RPMI7951 (cell line): ENCODE measurements at regions not wholly inside any gene's neighbourhood (a gene's known extent, or its start where the extent isn't known, plus 50 kb on each side); places are given as distances from the start of the nearest gene placed in this dataset.
A peak's percentile ranks its signal among the peaks of the same experiment; 100 is the strongest.

ENCODE experiments used
- DNase-seq: peaks from one replicate; pipeline ENCODE4 v3.0.0-alpha.2; 2012; ENCODE audit warnings: low read depth

DNA sequence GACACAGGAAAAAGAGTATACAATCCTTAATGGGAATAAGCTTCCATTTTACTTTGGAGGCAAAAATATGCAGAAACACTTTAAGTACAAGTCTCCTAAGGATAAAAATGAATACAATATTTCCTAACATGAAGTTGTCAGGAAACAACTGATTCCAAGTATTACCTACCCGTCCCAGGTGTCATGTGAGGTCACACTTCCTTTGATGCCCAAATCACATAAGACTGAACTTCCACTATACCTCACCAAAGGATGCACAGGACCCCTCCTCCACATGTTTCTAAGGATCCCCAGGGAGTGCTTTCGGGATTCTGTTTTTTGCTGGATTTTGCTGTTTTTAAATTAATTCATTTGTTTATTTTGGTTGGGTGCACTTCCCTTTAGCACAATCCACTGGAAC is 438.5 kb upstream of the TCF4 start:
- DNase-seq: no peak

DNA sequence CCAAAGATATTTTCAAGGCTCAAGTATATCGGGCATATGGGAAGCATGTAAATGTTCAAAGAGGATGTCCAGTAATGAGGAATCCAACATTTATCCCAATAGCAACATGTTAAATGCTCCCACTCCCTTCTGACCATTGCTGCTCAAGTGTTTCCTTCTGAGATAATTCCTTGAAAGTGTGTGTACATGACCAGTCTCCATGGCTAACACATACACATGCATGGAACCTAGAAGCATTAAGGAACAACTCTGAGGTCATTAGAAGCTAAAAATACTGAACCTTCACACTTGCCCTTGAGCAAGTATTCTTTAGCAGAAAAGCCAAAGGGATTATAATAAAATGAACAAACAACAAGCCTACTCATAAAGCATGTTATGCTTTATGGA is 433.8 kb upstream of the TCF4 start:
- DNase-seq: no peak

DNA sequence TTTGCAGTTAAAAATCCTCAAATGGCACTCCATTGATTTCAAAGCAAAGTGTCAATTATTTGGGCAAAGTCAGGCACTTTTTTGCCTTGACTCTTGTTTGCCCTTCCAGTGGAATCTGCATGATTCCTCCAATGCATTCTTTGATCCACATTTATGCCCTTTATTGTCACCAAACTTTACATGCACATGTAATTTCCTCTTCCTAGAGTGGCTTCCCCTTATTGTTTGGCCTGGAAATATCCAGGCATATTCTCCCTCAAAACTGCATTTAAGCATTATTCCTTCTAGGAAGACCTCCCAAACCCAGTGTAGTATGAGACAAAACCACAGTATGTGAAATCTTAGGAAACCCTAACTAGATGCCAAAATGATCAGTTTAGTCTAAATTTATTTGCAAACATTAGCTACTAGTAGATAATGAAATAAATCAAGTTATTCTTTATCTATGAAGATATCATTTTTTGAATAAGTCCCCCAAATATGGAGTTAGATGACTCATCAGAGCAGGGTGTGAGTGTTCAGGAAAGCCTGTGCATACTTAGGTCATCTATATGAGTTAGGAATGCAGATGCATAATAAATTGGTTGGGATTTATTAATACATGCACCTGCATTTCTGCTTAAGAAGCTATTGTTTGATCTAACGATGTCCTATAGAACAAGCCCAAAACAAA is 433.3 kb upstream of the TCF4 start:
- no peak for DNase-seq

DNA sequence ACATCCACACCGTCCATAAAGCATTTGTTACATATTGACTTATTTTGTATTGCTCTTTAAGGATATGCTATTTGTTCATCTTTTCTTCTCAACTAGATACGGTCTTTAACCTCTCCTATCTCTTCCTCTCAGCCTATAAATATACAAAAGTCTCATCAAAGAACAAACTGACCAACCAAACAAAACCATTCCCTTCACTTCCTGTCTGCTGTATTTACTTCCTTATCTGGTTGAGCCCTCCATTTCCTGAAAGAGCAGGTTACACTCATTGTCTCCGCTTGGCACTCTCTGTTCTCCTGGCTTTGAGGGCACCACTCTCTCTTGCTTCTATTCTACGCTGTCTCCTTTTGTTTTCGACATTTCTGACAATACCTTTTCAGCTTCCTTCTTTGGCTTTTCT is 431.9 kb upstream of the TCF4 start:
- DNase-seq: no peak

DNA sequence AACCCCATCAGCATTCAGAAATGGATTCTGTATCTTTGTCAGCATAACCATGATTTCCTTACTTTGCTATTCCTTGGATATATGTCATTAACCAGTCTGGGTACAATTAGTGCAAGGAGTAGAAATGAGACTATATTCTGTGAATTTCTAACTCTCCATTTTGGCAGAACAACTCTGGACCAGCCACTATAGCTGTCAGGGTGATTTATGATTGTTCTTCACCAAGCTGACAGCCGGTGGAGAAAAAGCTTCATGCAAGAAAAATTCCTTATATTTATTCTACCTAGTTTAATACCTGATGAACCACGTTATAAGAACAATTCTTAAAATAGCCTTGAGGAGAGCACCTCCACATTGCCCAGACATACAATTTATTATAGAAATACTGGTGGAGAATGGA is 431.2 kb upstream of the TCF4 start:
- no peak for DNase-seq

DNA sequence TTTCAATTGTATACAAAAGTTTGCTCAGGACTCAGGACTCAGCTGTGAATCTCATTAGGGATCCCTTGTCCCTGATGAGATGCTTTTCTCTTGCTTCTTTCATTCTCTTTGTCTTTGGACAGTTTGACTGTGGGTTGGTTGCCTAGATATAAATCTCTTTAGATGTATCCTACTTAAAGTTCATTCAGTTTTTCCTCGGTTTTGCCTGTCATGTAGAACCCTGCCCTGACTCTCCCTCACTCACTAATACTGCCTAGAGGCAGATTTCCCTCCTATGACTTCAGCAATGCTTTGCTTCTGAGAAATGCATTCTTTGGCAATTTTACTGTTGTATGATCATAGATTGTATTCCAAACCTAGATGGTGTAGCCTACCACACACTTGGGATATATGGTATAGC is 421.4 kb upstream of the TCF4 start:
- peak; percentile 35 for DNase-seq

DNA sequence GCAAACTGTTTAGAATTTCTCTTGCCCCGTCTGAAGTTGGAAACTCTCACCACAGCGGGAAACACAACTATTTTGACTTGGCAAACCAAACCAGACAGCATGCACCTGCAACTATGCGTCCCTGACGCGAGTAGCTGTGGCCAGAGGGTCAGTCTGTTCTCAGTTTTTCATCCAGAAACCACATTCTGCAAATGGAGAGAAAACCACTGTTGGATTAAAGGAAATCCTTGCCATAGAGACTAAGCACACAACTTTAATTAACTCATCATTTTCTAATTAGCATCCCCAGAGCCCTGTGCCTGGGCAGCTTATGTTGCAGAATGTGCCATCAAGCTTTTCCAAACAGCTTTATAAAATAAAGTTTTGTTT is 415.7 kb upstream of the TCF4 start:
- DNase-seq: no peak

DNA sequence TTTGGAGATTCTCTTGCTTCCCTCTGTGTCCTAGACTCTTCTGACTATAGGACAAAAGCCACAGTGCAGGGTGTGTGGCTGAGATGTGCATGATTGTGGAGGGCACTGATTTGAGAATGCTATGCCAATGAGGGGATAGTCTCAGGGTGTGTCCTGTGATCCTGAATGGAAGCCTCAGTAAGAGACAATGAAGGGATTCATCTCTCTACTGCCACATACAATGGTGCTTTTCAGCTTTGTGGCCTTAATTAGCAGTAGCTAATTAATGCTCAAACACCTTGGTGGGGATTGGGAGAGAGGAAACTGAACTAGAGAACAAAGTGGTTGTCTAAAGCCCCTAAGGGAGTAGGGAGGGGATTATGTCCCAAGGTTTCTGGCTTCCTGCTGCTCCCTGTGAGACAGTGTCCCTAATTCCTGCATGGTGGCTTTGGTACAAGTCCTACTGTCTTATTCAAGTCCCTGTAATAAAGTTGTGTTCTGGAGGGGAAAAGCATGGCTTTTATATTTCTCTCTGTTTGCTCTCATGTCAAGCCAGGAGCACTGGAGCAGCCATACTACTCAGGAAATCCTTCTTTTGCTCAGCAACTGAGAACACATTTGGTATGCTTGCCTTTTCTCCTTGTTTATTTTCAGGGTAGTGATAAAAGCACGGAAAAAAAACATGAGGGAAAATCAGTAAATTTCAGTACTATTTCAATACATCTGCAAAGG is 415.2 kb upstream of the TCF4 start:
- DNase-seq: no peak

DNA sequence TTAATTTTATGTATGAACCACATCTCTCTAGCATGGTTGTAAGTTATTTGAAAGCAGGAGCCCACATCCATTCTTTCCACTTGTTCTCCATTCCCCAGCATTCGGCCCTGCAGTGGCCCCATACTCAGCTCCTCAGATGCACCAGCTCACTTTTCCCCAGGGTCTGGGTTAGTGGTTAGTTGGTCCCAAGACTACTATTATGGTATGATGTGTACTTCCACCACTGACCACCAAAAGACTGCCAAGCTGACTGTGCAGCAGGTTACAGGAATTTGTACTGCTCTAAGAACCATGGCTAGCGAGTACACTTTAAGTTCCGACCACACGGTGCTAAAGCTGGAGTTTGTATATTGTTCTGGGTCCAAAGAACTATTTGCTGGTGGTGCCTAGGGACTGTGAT is 413.6 kb upstream of the TCF4 start:
- peak; percentile 36 for DNase-seq

DNA sequence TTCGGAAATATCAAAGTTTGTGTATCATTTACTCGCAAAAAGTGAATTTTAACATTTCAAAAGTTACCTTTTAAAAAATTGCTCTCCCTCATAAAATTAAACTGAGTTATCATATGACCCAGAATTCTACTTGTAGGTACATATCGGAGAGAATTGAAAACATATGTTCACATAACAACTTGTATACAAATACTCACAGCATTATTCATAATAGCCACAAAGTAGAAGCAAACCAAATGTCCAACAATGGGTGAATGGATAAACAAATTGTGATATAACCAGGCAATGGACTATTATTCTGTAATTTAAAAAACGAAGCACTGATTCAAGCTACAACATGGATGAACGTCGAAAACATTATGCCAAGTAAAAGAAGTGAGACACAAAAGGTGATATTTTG is 412.0 kb upstream of the TCF4 start:
- DNase-seq: no peak

DNA sequence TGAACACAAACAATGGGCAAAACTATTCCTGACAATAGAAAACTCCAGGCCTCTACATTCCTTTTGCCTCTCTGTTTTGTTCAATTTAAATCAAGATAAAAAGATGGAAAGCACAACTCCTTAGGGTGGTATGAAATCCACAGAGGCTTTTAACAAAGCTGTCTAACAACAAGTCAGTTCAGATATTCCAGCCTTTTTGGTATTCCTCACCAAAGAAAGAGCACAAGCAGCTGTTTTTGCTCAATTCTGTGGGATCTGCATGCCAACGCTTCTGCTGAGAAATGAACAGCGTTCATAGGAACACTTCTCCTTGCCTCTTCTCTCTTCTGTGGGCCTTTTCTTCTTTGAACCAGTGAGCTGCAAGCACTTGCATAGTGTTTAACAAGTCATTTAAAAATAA is 411.6 kb upstream of the TCF4 start:
- peak; percentile 11 for DNase-seq

DNA sequence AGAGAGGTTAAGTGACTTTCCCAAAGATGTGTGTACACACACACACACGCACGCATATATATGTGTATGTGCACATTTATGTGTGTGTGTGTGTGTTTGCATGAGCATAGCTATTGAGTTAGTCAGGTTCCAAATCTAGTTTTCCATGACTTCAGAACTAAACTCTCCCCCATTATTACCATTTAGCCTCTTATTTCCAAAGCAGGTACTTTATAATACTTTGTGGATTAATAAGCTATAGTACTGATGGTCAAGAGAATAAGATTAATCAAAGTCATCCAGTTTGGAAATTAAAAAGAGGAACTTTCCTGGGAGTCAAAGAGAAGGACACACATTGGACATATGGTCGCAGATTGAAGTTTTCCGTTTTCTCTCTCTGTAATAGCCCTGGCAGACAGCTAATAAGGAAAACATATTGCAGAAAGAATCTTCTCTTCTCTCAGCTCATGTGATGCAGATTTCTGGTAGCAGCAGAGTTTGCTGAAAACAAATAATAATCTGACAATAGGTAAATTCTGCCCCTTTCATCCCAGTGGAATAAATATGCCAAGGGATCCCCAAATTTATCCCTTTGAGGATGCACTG is 410.9 kb upstream of the TCF4 start:
- no peak for DNase-seq

DNA sequence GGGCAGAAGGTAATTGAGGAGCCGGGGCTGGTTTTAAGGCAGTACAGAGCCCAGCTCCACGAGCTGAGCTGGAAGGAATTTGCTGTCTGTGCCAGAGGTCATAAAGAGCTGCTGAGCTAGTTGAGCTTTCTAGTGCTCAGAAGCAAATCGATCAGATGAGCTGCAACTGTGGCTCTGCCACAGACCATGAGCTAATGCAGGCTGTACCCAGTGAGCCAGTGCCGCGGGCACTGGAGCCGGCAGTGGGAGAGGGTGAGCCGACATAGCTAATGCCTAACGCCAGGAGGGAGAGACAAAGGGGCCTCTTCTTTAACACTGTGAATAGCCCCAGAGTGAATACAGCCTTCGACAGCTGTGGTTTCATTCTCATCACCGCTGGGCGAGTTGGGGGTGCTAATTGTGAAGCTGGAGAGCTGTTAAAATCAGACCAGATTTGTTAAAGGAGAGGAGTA is 410.1 kb upstream of the TCF4 start:
- peak; percentile 78 for DNase-seq

DNA sequence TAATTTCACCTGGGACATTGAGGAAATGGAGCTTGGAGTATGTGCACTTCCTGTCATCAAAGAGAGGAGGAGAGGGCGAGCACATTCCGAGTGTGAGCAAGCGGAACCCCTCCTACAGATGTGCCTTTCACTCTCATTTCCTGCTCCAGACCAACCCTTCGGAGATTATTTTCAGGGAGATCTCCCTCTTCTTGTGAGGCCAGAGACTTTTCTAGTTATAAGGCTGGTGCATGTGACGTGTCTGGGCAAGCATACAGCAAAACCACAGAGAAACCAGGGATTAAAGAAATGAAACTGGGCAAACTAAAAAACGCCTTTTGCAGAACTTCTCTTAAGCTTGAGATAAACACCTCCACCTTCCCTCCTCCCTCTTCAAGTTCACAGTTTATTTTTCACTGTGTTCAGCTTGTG is 409.2 kb upstream of the TCF4 start:
- DNase-seq: peak; percentile 60

DNA sequence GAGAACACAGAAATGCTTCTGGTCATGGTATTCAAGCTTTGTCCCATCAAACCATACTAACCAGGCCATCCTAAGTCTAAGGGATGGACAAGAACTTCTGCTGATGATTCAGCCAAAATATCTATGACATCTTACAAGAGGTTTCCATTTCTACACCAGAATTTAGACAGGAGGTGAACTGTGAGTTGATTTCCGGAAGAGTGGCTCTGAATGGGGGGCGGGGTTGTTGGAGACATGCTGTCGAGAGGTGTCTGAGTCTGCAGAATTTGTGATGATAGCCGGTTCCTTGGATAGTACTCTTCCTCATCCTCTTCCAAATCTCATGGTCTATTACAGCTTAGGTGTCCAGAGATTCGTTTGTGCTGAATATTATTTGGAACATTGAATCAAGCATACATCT is 408.7 kb upstream of the TCF4 start:
- DNase-seq: no peak

DNA sequence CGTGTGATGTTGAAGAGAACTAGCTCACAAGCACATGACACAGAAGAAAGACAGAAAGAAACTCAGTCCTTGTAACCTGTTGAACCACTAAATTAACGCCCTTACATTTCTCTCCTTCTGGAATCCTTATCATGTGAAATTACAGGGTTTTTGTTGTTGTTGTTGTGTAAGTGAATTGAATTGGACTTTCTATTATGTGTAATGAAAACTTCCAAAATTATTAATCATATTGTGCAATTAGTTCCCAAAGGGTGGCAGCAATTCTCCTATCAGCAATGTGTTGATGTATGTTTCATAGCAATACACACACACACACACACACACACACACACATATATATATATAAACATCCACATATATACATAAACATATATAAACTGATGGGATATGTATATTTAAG is 402.2 kb upstream of the TCF4 start:
- DNase-seq: no peak

DNA sequence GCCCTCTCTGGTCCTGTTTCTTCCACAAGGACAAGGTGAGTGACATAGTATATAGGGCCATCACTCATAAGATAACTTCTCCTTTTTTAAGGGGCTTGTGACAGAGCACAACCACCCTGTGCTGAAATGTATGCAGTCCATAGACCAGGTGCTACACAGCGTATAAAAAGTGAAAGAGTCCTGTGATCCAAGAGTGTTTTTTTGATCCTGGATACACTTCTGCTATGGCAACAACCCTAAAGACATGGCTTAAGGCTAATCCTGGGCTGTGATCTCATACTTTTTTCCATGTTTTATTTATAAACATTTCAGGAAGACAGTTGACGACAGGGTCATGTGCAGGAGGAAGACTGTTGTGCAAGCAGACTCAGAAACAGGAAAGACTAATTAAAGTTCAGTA is 400.5 kb upstream of the TCF4 start:
- DNase-seq: peak; percentile 76

DNA sequence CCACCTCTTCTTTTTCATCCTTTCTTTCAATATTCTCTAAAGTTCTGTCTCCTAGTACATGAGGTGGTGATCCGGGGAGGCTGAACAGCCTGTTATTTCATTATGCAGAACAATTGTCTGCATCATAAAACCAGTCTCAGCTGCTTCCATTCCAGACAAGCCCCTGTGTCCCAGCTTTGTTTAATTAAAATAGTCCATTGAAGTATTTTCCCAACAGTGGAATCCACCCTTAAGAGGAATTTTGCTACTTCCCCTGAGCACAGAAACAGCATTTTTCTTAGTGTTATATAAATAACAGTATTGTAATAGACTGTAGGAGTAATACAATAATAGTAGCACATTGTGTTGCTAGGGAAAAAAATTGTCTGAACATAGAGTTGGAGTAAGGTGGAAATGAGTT is 395.4 kb upstream of the TCF4 start:
- DNase-seq: no peak

DNA sequence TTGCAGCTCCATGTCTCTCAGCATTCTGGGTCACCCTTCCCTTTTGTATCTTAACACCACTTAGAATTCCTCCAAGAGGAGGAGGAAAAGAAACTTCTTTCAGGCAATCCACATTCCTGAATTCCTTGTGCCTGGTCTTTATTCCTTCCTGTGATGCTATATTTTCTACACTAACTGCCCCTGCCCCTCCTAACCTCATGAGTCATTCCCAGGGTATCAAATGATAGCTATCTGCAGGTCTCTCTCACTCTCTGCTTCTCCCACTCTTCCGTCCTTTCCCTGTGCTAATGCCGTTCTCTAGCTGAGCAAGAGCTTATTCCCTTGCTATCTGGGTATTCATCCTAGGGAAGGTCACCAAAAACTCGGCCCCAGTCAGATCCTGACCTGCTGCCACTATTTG is 395.0 kb upstream of the TCF4 start:
- DNase-seq: peak; percentile 79

DNA sequence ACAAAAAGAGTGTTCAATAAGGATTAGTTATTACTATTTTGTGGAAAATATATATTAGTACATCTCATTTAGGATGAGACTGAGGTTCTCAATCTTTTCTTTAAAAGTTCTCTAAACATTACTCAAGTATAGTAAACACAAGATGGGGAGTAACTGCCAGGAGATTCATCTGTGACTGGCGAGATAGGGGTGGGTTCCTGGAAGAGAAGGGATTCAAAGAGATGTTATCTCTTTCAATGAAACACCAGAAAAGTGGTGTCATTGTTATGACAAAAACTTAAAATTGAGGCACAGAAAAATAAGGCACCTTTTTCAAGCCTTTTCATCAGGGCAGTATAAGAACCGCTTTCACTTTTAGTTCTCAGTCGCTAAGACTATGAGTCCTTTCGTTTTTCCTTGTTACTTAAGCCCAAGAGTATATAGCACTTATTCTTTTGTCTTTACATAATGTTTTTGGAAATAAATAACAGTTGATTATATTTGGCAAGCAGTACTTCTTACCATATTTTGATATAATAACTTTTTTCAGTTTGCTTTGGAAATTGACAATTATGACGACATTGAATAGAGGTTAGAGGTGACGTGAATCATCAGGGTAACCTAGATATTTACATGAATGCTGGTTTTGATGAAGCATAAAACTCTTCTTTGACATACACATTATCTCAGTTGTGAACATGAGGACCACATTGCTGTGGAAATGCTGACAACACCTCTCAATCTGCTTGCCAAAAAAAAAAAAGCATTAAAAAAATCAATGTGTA is 393.9 kb upstream of the TCF4 start:
- no peak for DNase-seq

DNA sequence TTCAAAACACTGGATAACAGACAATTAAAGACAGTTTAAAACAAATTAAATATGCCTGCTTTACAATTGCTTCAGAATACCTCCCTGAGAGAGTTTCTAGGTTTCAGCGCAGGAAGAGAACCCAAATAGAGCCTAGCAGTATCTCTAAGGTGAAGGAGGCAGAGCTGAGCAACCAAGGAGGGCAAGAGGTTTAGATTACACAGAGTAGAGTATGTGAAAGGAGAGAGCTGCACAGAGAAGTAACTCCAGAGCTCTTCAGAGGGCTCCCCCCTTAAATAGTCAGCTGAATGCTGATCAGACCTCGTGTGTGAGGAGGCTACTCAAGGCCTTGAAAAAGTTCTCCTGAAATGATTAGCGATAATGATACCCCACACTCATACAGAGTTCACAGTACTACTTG is 386.5 kb upstream of the TCF4 start:
- no peak for DNase-seq

DNA sequence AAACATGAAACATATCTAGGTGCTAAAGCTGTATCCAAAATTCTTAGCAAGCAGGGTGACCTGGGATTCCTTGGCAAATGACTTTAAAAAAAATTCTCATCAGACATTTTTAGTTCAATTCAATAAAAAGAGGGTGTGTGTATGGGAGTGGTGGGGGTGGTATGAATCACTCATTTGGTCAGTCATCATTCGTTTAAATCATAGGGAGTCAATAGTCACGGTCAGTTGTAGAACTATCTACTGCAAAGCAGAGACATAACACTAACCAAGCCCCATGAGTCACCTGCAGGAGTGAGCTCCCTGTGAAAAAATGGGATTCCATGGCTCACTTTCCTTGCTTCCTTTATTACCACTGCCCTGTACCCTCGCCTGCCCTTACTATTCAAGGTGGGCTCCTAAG is 380.6 kb upstream of the TCF4 start:
- peak; percentile 62 for DNase-seq

DNA sequence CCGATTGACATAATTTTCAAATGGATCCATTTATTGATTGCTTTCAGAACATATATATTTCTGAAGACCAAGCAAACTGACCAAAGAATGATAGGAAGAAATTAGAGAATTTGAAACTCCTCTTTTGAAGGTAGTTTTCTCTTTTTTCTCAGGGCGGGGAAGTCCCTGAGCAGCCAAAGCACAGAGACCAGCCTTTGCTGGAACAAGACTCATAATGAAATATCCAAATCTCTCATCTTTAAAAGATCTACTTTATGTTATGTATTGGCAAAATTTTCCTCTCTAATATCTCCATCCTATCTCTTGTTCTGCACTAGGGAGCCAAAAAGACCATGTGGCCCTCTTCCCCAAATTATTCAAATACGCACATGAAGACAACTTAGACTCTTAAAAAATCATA is 379.0 kb upstream of the TCF4 start:
- DNase-seq: no peak
